ENCODE measurements at regions not wholly inside any gene's neighbourhood (a gene's known extent, or its start where the extent isn't known, plus 50 kb on each side); places are given as distances from the start of the nearest gene placed in this dataset.
A peak's percentile ranks its signal among the peaks of the same experiment; 100 is the strongest.

DNA sequence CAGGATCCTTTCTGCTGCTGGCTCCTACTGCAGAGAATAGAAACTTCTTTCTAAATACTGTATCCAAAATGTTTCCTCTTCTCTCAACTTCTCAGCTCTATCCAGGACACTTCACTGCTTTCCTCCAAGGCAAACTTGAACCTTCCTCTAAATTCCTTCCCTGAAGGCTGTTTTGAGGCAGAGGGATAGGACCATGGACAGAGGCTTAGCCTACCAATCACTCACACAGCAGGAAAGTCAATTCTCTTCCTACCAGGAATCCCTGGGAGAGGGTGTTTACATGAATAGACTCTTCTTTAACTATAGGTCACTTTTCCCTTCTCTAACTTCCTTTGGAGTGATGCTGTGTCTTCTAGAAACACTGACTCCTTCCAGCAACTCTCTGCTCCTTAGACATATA, 115.6 kb upstream of the MKLN1 start:
- Histone ChIP-seq H3K27me3 (no peaks in the 10 kb centered on the region), H3K9me3 (no peaks in the 10 kb centered on the region), H3K27ac (peak overlapping the region in 3 of 4 donors; percentile 41 to 63 (median 41)), H3K36me3 (no peaks in the 10 kb centered on the region), H3K4me3 (no peak overlapping the region), H3K4me1 (peaks cover 0 to 22% (median 12%) of the 10 kb centered on the region in 4 donors)
- TF ChIP-seq EP300 (IDR thresholded peaks at IDR 0.05) (no peak), POLR2A (IDR thresholded peaks at IDR 0.05) (no peak), POLR2AphosphoS5 (IDR thresholded peaks at IDR 0.05) (no peak)
- TF ChIP-seq, protein P1, sequence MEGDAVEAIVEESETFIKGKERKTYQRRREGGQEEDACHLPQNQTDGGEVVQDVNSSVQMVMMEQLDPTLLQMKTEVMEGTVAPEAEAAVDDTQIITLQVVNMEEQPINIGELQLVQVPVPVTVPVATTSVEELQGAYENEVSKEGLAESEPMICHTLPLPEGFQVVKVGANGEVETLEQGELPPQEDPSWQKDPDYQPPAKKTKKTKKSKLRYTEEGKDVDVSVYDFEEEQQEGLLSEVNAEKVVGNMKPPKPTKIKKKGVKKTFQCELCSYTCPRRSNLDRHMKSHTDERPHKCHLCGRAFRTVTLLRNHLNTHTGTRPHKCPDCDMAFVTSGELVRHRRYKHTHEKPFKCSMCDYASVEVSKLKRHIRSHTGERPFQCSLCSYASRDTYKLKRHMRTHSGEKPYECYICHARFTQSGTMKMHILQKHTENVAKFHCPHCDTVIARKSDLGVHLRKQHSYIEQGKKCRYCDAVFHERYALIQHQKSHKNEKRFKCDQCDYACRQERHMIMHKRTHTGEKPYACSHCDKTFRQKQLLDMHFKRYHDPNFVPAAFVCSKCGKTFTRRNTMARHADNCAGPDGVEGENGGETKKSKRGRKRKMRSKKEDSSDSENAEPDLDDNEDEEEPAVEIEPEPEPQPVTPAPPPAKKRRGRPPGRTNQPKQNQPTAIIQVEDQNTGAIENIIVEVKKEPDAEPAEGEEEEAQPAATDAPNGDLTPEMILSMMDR (IDR thresholded peaks at IDR 0.05): no peak
- no peak for DNase-seq
- intact Hi-C loops (cut with DNase I): no loop called here

DNA sequence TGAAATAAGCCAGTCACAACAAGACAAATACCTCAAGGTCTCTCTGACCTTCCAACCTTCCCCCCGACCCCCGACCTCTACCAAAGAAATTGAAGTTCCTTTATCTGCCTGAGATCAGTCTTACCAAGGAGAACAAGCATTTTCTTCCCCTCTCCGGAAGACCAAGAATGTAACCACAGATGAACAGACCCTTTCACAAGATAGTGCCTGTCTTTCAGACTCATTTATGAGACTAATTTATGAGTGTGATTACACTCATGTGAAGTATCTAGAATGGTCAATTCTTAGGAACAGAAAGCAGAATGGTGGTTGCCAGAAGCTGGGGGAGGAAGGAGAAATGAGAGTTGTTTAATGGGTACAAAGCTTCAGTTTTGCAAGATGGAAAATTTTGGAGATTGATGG, 108.9 kb upstream of the MKLN1 start:
- Histone ChIP-seq H3K27me3 (no peaks in the 10 kb centered on the region), H3K27ac (peak overlapping the region; percentile 48 to 66 (median 59)), H3K4me3 (no peak overlapping the region), H3K36me3 (no peaks in the 10 kb centered on the region), H3K4me1 (peaks cover 0 to 10% (median 4%) of the 10 kb centered on the region in 4 donors), H3K9me3 (no peaks in the 10 kb centered on the region)
- intact Hi-C loops (cut with DNase I): loop anchor here (5.0 kb wide), 1 partner anchor 111 kb away; no protein-coding TSS in a partner anchor
- TF ChIP-seq, protein P1 (IDR thresholded peaks at IDR 0.05): no peak
- TF ChIP-seq EP300 (IDR thresholded peaks at IDR 0.05) (no peak), POLR2A (IDR thresholded peaks at IDR 0.05) (no peak), POLR2AphosphoS5 (IDR thresholded peaks at IDR 0.05) (no peak)
- no peak for DNase-seq
- 37 to 72% methylated on average over 3 of the region's 3 CpGs for WGBS, 2 donors

DNA sequence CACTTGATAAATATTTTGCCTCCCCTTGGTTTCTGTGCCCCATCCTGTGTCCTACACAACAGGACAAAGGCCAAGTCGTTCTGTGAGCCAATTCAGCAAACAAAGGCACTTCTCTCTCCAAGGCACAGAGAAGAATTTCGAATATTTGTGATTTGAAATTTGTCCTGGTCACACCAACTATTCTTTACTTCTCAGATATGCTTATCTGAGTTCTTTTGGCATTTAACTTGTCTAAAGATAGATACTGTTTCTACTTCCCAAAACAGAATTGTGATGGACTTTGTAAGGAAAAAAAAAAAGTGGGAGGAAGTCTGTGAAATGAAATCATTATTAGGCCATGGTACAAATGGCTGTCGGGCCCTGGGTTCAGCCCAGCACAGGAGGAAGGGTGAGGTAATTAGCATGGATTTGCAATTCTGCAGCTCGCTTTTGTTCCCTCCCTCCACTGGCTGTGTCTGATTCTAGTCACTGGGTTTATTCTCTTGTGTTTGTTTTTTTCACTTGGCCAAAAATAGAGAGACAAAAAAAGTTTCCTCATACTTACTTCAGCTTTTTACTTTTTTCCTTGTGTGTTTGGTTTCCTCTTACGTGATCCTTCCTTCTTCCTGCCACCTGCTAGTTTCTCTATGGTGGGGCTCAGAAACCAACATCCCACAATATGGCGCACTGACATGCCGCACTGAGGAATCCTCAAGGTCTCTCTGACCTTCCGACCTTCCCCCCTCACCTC, 108.2 kb upstream of the MKLN1 start:
- Histone ChIP-seq H3K9me3 (no peaks in the 10 kb centered on the region), H3K27me3 (no peaks in the 10 kb centered on the region), H3K27ac (peak overlapping the region; percentile 48 to 66 (median 59)), H3K36me3 (no peaks in the 10 kb centered on the region), H3K4me1 (peaks cover 0 to 10% (median 4%) of the 10 kb centered on the region in 4 donors), H3K4me3 (no peak overlapping the region)
- intact Hi-C loops (cut with DNase I): loop anchor here (5.0 to 10.0 kb wide), 2 partner anchors 112 to 195 kb away; no protein-coding TSS in a partner anchor
- peak; percentile 89 for DNase-seq
- 49 to 72% methylated on average over 8 of the region's 8 CpGs for WGBS, 2 donors
- TF ChIP-seq POLR2AphosphoS5 (IDR thresholded peaks at IDR 0.05) (no peak), EP300 (IDR thresholded peaks at IDR 0.05) (no peak), POLR2A (IDR thresholded peaks at IDR 0.05) (no peak)
- TF ChIP-seq, protein P1 (IDR thresholded peaks at IDR 0.05): no peak

DNA sequence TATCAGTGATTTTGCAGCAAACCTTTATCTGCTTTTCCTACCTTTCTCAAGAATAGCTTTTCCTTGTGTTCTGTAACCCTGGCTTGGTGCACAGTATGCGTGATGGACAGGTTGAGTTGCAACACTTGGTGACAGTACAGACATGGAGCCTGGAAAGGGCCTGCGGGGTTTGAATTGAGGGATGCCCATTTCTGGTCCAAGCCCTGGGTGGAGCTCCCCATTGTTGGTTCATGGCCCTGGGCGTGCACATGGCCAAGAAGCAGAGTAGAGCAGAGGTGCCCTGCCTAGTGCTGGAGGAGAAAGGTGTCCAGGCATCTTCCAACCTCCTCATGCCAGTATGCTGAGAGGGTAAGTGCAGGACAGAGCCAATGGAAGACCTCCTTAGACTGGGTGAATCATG, 106.6 kb upstream of the MKLN1 start:
- Histone ChIP-seq H3K36me3 (no peaks in the 10 kb centered on the region), H3K4me1 (peaks cover 0 to 20% (median 14%) of the 10 kb centered on the region in 4 donors), H3K4me3 (no peak overlapping the region), H3K27me3 (no peaks in the 10 kb centered on the region), H3K9me3 (no peaks in the 10 kb centered on the region), H3K27ac (no peak overlapping the region)
- no peak for DNase-seq
- intact Hi-C loops (cut with DNase I): loop anchor here (10.0 kb wide), 1 partner anchor 194 kb away; no protein-coding TSS in a partner anchor
- TF ChIP-seq POLR2AphosphoS5 (IDR thresholded peaks at IDR 0.05) (no peak), EP300 (IDR thresholded peaks at IDR 0.05) (no peak), POLR2A (IDR thresholded peaks at IDR 0.05) (no peak)
- TF ChIP-seq, protein P1 (IDR thresholded peaks at IDR 0.05): no peak
- WGBS, 2 donors: 97 to 98% methylated on average over 3 of the region's 3 CpGs

Measured in sigmoid colon (tissue), 6 donors.